TTC549 (cell line): ENCODE measurements at regions not wholly inside any gene's neighbourhood (a gene's known extent, or its start where the extent isn't known, plus 50 kb on each side); places are given as distances from the start of the nearest gene placed in this dataset.

Source experiments
- FAIRE-seq: peaks from 2 replicates; lab custom pipeline; 2012; peaks lifted over from hg19 to GRCh38; lab: Jason Lieb, UNC

GRCh38 chr11:127711748-127712147 lies 711.2 kb upstream of the KIRREL3 start:
- FAIRE-seq: no peak

- no peak for FAIRE-seq
These were observed 710.3 kb upstream of the KIRREL3 start for GRCh38 chr11:127710831-127711230.

DNA sequence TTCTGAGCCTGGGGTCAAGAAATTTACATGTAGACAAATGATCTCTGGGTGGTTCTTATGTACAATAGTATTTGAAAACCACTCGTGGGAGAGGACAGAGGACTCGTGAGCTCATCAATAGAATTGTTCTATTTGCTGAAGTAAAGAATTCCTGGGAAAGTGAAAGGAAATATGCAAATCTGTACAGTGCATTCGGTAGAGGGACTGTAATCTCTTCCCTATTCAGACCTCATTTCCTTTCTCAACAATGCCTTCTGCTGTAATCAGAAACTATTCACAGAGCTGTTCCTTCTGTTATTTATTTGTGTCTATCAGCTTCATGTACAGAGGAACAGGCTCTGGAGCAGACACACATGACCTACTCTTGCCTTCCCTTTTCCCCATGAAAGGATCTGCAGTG lies 709.4 kb upstream of the KIRREL3 start:
- FAIRE-seq: no peak

- FAIRE-seq: no peak
These were observed 693.1 kb upstream of the KIRREL3 start for GRCh38 chr11:127693686-127694085.

GRCh38 chr11:127683321-127683720 lies 682.8 kb upstream of the KIRREL3 start:
- FAIRE-seq: no peak

- no peak for FAIRE-seq
These were observed 679.4 kb upstream of the KIRREL3 start for GRCh38 chr11:127679816-127680545.

DNA sequence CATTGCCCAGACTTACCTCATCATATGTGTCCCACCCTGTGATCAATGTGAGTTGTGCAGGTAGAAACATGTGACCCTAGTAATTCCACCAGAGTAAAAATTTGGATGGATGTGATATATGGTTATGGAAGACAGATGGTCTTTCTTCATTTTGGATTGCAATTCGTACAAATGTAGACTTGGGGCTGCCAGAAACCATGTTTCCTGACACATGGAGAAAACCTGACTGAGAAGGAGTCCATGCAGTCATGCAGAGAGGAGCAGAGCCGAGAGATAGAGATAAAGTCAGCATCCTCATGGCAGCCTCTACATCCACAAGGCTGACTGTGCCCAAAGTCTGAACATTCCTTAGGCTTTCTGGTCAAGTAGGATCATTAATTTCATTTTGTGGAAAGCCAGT lies 678.1 kb upstream of the KIRREL3 start:
- FAIRE-seq: no peak

GRCh38 chr11:127677660-127678425 lies 677.3 kb upstream of the KIRREL3 start:
- FAIRE-seq: no peak

- FAIRE-seq: no peak
These were observed 675.0 kb upstream of the KIRREL3 start for GRCh38 chr11:127675581-127675980.

DNA sequence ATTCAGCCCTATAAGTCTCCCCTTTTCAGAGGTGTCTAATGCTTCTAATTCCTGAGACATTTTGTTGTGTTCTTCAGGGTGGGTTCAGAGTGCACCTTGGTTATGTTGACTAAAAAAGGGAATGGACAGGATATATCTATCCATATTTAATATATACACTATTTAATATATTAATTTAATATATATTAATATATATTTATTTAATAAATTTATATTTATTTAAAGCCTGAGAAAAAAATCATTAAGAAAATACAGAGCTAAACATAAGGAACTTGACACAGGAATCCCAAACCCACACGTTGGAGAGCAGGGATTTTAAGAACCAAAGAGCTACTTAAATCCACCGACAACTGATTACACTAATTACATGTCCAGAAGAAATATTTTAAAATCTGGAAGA lies 674.2 kb upstream of the KIRREL3 start:
- no peak for FAIRE-seq

GRCh38 chr11:127670374-127671119 lies 670.0 kb upstream of the KIRREL3 start:
- FAIRE-seq: no peak

GRCh38 chr11:127656116-127656836 lies 655.7 kb upstream of the KIRREL3 start:
- no peak for FAIRE-seq

GRCh38 chr11:127653076-127653475 lies 652.5 kb upstream of the KIRREL3 start:
- FAIRE-seq: no peak

DNA sequence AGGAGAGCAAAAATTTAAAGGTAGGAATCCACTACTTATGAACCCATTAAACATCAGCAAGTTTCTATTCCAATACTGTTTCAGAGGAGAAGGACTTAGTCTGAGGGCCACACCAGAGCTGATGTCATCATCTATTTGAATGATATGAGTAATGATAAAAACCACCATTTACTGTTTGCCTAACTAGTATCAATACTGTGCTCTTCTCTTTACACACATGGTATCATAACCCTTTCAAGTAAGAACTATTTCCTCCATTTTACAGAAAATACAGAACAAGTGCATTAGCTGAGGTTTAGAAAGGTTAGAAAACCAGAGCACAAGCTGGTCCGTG lies 651.3 kb upstream of the KIRREL3 start:
- no peak for FAIRE-seq

DNA sequence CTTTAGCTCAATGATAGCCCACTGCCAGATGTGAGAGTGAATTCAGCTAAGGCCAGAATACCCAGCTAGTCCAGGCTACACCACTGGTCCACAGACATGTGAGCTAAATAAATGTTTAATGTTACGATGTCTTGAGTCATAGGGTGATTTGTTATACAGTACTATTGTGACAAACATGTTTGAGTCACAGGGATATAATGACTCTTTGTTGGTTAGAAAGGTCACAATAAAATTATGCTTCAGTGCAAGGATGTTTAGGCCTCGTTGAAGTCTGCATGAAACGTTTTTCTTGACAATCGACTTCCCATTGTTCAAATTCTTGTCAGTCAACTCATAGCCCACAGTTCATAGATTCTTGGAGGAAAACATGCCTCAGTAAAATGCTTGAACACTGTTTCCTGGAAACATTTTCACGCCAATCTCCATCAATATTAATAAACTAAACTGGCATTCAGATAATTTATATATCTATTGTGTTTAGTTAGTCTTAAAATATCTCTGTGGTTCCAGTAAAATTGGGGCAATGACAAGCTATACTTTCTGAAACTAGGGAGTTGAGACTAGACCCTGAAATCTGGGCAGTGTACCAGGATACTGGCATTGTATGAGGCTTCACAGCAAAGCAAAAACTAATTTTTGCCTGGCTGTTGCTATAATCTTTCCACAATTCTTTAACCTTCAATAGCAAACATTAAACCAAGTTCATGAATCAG lies 650.8 kb upstream of the KIRREL3 start:
- no peak for FAIRE-seq

- FAIRE-seq: no peak
These were observed 649.4 kb upstream of the KIRREL3 start for GRCh38 chr11:127649958-127650357.

- no peak for FAIRE-seq
These were observed 648.5 kb upstream of the KIRREL3 start for GRCh38 chr11:127649071-127649470.

DNA sequence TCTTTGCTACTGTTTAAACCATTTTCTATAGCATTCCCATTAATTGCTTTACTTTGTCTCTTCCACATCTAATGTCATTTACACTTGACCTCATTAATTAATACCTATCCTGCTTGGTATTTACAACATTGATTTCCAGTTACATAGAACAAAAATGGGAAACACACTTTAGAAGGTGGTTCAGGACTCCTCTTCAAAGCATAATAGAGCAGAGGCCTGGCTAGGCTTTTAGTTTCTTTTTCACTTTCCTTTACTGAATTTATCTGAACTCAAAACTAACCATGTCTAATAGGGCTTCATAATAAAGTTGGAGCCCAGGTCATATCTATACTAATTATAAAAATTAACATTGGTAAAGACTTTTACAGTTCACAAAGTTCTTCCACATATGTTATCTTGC lies 648.0 kb upstream of the KIRREL3 start:
- FAIRE-seq: no peak

- no peak for FAIRE-seq
These were observed 643.8 kb upstream of the KIRREL3 start for GRCh38 chr11:127644366-127644765.

DNA sequence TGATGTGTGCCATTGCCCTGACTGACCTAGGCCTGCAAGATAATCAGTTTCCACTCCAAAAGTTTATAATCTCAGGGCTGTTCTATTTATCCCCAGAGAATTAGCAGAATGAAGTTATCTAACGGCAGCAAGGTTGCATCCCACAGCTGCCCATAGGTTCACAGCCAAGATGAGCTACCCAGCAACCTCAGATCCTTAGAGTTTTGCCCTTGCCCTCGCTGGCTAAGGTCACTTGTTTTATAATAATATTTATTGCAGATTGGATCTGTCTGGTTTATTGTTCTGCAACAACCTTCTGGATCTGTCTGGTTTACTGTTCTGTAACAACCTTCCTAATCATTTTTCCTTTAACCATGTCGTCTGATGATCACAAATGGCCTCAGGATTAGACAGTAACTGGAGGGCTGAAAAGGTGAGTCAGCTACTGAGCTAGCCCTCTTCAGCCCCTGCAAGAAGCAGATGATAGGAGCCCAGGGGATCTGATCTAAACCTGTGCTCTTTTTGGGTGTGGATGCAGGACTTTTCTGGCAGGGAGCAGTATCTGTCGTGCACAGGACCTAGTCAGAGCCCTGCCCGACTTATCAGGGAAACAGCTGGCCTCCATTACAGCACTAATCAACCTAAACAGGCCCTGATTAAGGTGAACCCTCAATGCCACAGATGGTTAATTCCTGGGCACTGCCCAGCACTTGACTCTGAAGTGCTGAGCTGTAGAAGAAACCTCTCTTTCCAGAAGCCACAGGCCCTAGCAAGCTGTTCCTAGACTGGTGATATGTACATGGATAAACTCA lies 642.9 kb upstream of the KIRREL3 start:
- FAIRE-seq: no peak
